NCI-H1417 treated with DMSO at 0.1 percent for 48 hours (cell line): ENCODE measurements at regions not wholly inside any gene's neighbourhood (a gene's known extent, or its start where the extent isn't known, plus 50 kb on each side); places are given as distances from the start of the nearest gene placed in this dataset.
"Not testable (repeated sequence)": the region's sequence is repeated elsewhere in the genome, so short reads cannot be mapped to it uniquely, and the experiment has no call there.

ENCODE experiments used
- DNase-seq: peaks from one replicate; lab custom pipeline; 2025; lab: John Stamatoyannopoulos, UW

DNA sequence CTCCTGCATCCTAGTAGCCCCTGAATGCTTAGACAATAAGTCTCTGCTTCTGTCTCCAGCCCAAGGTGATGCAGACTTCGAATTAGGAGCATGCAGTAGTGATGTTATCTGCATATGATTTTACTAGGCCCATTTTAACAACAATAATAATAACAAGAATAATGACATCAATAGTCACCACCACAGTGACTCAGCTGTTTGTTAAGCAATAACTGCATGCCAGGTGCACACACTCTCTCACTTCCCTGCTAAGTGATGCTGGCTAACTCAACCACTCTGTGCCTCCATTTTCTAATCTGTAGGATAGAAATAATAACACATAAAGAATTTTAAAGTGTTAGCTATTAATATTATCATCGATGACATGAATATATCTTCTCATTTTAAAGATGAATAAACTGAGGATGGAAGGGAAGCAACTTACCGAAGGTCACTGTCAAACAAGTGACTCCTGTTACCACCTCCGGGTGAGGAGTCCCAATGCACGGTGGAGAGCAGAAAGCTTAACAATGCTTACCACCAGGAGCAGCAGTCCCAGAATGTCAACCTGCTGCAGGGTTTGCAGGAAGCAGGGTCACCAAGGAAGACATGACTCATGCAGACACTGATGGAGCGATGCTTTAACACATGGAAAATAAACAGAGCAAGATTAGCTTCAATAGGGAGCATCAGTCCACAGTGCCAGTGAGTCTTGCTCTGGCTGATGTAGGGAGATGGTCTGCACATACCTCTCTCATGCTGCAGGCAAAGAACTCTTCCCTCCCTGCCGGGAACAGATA is 290.2 kb downstream of the SPATA17 start:
- DNase-seq = no peak

DNA sequence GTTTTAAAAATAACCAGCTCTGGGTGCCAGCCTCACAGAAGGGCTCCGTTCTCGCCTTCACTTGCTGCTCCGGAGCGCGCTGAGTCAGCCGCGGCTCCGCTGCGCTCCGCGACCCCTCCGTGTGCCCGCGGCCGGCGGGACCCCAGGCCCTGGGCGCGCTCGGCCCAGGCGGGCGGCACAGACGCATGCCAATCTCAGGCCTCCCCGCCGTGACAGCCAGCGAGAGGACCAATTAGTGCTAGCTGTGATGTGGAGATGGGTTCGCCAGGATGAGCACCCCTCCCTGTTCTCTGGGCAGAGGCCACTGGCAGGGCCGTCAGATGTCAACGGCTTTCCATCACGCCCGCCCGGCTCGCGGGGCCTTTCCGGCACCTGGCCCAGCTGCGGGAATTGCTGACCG is 293.8 kb downstream of the SPATA17 start:
- DNase-seq = no peak

DNA sequence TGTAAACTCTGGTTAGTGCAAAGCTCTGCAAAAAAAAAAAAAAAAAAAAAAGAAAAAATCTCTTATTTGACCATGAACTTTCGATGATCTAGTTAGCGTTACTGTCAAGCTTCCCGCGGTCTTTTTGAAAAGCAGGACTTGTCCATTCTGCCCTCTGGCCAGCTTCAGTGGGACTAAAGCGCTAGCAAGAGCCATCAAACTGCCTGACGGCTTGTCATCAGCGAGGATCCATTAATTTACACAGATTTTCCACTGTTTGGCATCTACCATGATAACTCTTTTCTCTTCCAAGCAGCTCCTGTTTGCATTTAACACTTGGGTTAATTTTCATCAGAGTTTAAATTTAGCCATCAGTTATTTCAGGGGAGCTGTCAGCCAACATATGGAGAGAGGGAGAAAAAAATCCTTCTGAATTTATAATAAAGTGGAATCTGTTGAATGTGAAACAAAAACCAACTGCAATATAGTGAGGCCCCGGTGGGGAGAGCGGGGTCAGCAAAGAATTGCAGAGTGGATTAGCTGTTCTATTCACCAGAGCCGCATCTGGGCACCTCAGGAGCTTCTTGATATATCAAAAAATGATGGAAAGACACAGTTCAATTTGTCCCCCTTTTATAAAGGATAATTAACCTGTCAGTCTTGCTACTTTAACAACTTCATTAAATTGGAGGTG is 298.2 kb downstream of the SPATA17 start:
- no peak for DNase-seq

DNA sequence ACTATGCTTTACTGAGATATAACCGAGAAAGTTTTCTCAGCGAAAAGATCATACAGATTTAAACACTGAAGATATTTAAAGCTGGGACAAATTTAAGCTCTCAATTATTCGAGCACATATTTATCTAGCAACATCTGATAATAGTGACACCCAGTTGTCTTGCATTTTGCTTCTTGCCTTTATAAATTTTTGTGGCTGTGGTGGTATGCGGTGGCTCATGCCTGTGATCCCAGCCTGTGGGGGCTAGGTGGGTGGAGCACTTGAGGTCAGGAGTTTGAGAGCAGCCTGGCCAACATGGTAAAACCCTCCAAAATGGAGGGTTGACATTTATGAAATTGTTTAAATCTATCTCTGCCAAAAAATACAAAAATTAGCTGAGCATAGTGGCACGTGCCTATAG is 312.2 kb downstream of the SPATA17 start:
- no peak for DNase-seq

DNA sequence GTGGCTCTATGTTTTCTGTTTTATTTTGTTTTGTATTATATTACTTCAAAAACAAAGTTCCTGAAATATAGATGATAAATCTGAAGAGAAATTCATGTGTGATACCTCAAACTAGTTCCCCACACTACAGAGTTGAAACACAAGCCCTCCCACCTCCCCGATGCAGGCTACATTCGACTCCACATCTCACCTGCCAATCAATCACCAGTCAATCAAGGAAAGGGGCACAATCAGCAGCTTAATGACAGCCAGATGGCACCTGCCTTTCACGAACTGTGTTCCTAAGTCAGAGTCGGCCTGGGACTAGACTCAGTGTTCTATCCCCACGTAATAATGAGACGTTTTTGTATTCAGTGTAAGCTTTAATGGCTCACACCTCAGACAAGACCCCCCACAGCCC is 313.4 kb downstream of the SPATA17 start:
- no peak for DNase-seq

DNA sequence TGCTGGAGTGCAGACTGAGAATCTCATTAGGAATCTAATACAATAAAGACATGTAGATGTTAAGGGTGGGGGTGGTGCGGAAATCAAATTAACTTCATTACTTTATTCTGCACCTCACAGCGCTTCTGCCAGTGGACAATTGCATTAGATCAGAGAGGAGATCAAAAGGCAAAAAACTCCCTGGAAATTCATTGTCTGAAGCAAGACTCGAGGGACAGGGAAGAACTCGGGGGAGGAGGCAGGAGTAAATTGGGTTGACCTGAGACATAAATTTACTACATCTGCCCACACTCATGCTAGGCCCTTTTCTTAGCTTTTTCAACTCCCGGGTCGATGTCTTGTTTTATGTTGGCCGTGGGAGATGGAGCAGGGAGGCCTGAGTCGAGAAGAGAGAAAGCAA is 315.4 kb downstream of the SPATA17 start:
- DNase-seq = no peak

DNA sequence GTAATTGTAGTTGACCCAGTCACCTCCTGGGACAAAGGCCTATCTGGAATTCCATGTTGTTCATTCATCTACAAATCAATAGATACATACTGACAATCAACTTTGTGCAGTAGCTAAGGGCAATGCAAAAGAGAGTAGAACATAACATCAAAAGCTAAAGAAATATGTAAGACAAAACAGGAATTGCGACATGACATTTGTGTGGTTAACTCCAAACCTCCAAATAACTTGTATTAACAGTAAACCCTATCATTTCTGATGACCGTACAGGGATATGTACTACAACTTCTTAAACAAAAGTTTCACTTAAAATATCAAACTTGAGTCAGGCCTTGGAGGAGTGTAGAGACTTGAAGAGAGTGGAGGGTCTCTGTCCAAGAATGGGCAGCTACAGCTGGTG is 317.6 kb downstream of the SPATA17 start:
- DNase-seq = no peak

DNA sequence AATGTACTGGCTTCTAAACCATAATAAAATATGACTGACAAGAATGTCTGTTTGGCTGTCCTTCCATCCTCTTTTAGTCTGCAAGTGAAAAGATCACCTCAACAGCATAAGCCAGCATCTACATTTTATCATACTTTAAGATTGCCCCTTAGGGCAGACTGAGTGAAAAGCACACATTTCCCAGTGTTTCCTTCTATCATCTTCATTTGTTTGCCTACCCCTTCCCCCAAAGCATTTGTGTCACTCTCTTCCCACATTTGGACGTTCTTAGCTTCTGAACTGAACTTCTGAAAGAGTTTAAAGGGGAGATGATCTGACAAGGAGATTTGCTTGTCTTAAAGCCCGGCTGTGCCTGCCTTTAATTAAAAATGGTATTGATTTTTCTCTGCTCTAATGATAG is 322.2 kb downstream of the SPATA17 start:
- no peak for DNase-seq

DNA sequence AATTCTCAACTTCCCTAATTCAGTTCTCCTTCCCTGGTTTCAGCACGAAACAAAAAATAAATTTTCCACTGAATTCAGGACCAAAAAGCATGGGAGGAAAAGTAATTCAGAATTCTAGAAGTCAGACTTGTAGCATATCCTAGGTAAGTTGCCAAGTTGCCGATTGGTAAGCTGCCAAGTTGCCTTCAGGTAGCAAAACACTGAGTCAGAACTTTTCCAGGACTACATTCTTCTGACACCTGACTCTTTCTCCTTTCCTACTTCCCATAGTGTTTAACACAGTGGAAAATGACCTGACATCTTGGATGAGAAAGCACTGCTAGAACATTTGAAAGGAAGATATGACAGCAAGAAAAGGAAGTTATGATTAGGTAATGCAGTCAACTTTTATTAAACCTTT is 322.8 kb downstream of the SPATA17 start:
- DNase-seq = no peak

DNA sequence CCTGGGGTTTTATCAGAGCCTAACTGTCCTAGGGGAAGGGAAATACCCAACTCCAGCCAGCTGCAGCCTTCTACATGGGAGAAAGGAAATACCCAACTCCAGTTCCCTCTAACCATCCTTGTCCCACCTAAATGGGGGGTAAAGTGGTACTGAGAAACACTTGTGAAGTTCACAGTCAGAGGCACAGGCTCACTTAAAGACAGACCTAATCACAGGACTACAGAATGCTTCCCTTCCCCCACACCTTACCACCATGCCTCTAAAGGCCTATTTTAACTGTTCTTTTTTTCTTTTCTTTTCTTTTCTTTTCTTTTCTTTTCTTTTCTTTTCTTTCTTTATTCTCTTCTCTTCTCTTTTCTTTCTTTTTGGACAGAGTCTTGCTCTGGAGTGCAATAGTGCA is 324.6 kb downstream of the SPATA17 start:
- DNase-seq = no peak

DNA sequence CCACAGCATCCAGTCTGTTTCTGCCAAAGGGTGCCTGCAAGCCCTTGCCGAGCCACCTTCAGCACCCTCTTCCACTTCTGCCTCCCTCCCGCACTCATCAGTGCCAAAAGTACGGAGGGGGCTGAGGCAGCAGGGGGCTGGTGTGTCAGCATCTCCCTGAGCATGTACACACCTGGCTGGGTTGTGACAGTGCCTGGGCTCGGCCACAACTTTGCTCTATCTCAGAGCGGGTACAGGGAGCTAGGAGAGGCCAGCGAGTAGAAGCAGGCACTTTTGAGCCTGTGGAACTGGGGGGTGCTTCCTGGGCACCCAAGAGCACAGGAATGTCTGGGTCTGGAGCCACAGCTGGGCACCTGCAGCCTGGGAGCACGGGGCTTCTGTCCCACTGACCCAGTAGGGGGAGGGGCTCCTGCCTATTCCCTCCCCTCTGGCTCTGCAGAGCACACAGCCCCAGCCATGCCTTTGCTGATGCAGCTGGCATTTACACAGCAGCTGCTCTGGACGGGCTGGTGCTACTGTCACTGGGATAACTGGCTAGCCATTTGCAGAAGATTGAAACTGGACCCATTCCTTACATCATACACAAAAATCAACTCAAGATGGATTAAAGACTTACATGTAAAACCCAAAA is 319.8 kb upstream of the RRP15 start:
- DNase-seq = no peak

DNA sequence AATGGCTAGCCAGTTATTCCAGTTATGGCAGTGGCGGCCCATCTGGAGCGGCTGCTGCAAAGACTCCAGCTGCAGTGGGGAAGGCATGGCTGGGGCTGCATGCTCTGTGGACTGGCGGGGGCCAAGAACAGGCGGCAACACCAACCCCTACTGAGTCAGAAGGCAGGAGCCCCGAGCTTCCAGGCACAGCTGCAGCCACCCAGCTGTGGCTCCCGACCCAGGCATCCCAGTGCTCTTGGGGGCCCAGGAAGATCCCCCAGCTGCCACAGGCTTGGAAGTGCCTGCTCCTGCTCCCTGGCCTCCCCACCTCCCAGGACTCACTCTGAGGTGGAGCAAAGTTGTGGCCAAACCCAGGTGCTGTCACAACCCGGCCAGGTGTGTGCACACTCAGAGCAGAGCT is 317.0 kb upstream of the RRP15 start:
- no peak for DNase-seq

DNA sequence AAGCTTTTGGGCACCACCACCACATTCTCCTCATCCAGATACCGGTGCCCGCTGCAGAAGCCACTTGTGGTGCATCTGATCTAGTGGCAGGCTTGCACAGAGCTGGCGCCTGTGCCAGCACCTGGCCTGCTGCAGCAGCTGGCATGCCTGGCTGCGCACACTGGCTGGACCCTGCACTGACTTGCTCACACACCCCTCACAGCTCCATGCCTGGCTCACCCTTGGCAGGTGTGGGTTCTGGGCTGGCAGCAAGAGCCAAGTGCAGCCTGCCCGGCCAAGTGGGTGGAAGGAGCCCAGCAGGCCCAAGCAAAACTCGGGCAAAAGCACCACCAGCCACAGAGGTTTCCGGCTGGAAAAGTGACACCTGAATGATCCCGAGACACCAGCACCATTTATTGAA is 315.7 kb upstream of the RRP15 start:
- DNase-seq = no peak

DNA sequence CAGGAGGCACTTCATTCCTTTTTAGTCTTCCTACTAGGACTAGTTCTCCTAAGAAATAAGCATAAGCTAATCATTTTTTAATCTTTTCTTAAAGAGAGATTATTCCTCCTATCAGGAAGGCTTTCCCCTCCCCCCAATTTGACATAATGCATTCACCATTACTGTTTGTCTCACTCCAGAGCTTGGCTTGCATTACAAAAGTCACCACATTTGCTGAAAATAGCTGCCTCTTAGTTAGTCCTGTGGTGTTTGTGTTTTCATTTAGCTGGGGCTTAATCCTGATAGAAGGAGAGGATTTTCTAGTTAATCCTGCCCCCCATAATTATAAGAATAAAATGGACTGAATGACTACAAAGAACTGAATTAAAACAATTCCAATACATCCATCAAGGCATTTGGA is 307.1 kb upstream of the RRP15 start:
- DNase-seq = no peak

DNA sequence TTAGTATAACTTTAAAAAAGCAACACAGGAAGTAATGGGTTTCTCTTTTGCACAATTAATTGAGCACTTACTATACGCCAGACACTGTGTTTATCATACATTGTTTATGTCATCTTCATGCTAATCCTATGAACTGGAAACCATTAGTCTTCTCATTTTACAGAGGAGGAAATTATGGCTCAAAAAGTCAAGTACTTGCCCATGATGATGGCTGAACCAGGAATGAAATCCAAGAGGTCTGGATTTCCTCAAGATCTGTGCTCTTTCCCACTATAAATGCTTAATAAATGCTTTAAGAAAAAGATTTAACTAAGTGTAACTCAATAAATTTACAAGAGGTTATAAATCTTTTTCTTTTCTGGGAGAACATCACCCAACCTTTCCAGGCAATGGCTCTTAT is 303.7 kb upstream of the RRP15 start:
- DNase-seq = no peak

DNA sequence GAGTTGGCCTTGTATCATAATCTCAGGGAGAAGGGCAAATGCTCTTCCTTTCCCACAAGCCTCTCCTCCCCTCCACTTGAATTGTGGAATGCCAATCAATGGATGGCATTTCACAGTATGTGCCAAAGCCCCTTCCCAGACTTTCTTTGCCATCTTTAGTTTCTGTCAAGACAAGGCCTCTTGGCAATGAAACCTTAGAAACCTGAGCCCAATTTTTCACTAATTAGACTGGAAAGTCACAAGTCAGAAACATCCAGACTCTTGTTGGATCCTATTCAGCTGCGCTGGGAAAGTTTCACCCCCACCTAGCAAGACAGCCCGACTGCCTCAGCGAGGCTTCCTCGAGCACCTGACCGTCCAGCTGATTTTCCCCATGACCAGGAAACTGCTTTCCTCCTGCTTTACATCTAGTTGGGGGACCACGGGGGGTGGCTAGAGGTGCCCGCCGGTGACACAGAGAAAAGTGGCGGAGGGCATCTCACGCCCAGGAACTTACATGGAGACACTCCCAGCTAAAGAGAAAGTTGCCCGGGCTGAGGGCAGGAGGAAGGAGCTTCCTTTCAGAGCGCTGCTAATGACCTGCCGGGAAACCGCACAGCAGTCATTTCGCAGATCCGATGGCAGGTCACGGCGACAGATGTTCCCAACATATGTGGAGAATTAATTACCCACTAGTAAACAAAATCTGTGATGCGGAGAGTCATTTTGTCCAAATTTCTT is 302.6 kb upstream of the RRP15 start:
- DNase-seq = no peak

DNA sequence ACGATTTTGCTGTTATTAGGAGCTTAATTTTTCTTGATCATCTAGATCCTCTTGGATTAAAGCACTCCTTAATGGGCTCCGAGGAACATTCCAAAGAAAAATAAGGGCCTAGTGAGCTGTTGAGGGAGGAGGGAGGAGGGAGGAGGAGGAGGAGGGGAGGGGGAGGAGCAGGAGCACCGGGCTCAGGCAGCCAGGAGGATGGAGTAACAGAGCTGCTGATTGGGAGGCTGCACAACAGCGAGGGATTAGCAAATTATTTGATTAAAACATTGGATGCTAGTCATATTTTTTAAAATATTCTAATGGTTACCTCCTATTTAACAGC is 302.1 kb upstream of the RRP15 start:
- DNase-seq = no peak

DNA sequence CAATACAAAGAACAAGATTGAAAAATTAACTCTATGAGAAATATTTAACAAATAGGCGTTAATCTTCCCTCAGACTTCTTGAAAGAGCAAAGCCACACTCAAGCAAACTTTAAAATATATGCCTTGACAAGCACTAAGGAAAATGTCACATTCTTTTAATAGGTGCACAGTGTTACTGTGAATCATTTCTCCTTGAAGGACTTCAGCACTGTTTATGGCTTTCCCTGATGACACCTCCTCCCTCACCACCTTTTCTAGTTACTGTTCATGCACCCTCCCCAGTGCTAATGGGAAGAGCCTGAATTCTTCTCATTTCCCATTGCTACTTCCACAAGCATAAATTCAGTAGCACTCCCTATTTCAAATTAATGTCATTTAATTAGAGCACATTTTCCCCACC is 299.5 kb upstream of the RRP15 start:
- DNase-seq = no peak

DNA sequence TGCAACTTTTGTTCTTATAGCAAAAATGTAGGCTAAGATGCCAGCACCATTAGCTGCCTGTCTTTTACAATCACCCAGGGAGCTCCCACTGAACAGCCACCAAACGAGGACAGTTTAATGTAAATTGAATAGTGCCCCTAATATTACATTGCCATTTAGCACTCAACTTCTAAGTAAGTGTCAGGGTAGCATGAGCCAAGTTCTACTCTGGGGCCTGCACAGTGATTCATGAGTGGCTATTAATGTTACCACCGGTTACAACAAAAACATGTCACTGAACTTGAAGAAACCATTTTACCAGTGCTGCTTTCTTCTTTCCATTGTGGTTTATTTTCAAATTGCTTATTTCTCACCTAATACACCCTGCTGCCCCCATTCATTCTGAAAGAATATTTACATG is 295.6 kb upstream of the RRP15 start:
- DNase-seq = no peak

DNA sequence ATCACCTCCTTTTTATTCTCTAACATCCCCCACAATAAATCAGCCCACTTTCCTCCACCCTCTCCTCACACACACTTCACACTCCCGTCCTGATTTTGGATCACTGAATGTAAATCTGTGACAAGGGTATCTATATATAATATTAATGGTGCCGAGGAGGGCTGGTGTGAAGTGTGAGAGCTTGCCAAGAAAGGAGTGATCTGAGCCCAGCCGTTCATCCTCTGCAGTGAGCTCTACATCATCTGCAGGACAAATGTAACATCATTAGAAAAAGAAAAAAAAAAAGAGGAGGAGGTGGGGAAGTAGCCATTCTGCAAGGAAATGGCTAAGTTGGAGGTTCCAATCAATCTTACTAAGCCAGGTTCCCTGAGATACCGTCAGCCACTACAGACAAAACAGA is 291.7 kb upstream of the RRP15 start:
- DNase-seq = no peak

DNA sequence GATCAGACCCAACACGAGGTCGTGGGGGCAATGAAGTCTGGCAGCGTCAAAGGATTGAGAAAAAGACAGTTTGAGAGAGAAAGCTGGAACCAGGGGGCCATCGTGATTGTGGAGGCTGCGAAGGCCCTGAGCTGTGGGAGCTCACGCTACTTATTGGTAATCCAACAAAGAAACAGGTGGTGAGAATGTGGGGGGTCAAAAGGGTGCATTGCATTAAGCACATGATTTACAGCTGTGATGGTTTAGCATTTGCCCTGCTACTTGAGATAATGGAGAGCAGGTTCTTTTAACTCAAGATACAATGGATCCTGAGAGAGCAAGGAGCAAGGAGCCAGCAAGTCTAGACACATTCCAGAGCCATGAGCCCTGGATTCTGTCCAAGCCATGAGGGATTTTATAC is 276.8 kb upstream of the RRP15 start:
- DNase-seq = not testable (repeated sequence)

DNA sequence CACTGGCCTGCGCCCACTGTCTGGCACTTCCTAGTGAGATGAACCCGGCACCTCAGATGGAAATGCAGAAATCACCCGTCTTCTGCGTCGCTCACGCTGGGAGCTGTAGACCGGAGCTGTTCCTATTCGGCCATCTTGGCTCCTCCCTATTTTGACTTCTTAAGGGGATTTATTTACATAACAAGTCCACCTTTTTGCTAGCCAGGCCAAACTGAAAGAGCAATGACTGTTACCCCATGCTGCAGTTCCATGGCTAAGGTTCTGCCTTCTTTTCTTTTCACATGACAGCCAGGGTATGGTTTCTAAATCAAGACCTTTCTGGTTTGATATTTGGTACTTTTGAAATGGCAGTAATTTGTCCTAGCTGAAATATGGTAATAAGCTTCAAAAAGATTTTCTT is 270.0 kb upstream of the RRP15 start:
- DNase-seq = not testable (repeated sequence)

DNA sequence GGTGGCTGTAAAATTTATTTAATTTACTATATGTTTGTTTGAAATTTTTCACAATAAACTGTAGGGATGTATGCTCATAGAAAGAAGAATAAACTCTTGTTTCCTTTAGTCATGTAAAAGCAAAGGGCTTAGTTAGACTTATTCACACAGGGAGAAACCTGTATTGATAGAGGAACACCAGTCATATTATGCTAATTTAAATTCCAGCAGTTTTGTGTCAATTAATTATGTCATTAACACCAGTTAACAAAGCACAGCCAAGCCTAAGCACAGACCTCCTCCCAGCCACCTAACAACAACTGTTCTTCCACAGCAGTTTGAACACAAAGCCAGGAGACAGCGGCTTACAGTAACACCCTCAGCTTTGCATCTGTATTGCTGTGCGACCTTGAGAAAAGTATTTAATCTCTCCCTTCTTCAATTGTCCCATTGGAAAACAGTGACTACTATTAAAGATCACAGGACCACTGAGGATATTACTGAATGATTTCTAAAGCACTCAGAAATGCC is 260.8 kb upstream of the RRP15 start:
- no peak for DNase-seq
